ENCODE measurements at regions not wholly inside any gene's neighbourhood (a gene's known extent, or its start where the extent isn't known, plus 50 kb on each side); places are given as distances from the start of the nearest gene placed in this dataset.

DNA sequence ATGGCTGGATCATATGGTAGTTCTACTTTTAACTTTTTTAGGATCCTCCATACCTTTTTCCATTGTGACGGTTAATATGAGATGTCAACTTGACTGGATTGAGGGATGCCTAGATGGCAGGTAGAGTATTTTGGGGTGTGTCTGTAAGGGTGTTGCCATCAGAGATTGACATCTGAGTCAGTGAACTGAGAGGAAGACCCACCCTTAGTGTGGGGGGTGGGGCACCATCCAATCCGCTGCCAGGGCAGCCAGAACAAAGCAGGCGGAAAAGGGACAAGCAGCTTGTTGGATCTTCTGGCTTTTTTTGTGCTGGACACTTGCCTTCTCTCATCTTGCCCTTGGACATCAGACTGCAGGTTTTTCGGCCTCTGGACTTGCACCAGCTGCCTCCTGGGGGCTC, 168.5 kb upstream of the CXCL13 start:
- ATAC-seq (no peak), DNase-seq (no peak)
- TF ChIP-seq, protein P1, sequence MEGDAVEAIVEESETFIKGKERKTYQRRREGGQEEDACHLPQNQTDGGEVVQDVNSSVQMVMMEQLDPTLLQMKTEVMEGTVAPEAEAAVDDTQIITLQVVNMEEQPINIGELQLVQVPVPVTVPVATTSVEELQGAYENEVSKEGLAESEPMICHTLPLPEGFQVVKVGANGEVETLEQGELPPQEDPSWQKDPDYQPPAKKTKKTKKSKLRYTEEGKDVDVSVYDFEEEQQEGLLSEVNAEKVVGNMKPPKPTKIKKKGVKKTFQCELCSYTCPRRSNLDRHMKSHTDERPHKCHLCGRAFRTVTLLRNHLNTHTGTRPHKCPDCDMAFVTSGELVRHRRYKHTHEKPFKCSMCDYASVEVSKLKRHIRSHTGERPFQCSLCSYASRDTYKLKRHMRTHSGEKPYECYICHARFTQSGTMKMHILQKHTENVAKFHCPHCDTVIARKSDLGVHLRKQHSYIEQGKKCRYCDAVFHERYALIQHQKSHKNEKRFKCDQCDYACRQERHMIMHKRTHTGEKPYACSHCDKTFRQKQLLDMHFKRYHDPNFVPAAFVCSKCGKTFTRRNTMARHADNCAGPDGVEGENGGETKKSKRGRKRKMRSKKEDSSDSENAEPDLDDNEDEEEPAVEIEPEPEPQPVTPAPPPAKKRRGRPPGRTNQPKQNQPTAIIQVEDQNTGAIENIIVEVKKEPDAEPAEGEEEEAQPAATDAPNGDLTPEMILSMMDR (IDR thresholded peaks at IDR 0.05): no peak
- no peak for TF ChIP-seq POLR2A (IDR thresholded peaks at IDR 0.05)
- Histone ChIP-seq H3K27ac (no peak overlapping the region), H3K27me3 (no peaks in the 10 kb centered on the region), H3K4me1 (peaks cover 0 to 27% (median 13%) of the 10 kb centered on the region in 4 donors), H3K9me3 (no peaks in the 10 kb centered on the region), H3K4me3 (no peak overlapping the region), H3K36me3 (no peaks in the 10 kb centered on the region)
- WGBS (ENCODE audit: insufficient coverage, low coverage, low lambda C conversion rate, missing lambda C conversion rate): 100% methylated on average over 2 of the region's 4 CpGs
- intact Hi-C loops (cut with DNase I): loop anchor here in 1 of 2 donors (10.0 kb wide), 1 partner anchor 52 kb away; no protein-coding TSS in a partner anchor

DNA sequence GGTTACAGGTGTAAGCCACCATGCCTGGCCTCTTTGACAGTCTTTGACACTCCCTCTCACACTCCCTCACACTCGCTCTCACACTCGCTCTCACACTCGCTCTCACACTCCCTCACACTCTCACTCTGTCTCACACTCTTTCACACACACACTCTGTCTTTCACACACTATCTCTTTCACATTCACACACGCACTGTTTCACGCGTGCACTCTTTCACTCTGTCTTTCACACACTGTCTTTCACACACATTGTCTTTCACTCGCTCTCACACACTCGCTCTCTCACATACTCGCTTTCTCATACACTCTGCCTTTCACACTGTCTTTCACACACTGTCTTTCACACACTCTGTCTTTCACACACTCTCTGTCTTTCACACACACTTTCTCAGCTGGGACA, 167.1 kb upstream of the CXCL13 start:
- ATAC-seq (no peak), DNase-seq (no peak)
- intact Hi-C loops (cut with DNase I): loop anchor here in 1 of 2 donors (10.0 kb wide), 1 partner anchor 54 kb away; no protein-coding TSS in a partner anchor
- no peaks in the 10 kb centered on the region for H3K27me3 ChIP-seq
- H3K36me3 ChIP-seq: no peaks in the 10 kb centered on the region
- TF ChIP-seq, protein P1 (IDR thresholded peaks at IDR 0.05): no peak
- no peak for TF ChIP-seq POLR2A (IDR thresholded peaks at IDR 0.05)
- no peak overlapping the region for H3K27ac ChIP-seq
- peaks cover 0 to 18% (median 8%) of the 10 kb centered on the region in 4 donors for H3K4me1 ChIP-seq
- H3K9me3 ChIP-seq: no peaks in the 10 kb centered on the region
- no peak overlapping the region for H3K4me3 ChIP-seq
- 91% methylated on average over 9 of the region's 9 CpGs for WGBS (ENCODE audit: insufficient coverage, low coverage, low lambda C conversion rate, missing lambda C conversion rate)

DNA sequence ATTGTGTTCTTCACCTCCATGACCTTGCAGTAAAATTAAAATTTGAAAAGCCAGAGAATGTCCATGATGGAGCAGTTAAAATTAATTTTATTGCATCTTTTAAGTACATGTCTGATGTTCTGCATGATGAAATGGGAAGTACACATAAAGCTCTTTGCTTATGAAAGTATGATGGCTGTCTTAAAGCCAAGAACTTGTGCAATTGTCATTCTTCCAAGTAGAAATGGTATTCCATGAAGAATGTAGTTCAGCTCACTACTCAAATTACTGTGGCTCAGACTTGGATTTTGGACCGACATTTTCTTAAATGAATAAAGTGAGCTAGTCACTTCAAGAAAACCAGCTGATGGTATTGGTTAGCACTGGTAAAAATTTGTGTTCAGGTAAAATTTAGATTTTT, 161.7 kb upstream of the CXCL13 start:
- DNase-seq: no peak
- TF ChIP-seq, protein P1 (IDR thresholded peaks at IDR 0.05): no peak
- TF ChIP-seq POLR2A (IDR thresholded peaks at IDR 0.05): no peak
- Histone ChIP-seq H3K9me3 (no peaks in the 10 kb centered on the region), H3K4me3 (no peak overlapping the region), H3K36me3 (no peaks in the 10 kb centered on the region), H3K27me3 (no peaks in the 10 kb centered on the region), H3K4me1 (no peaks in the 10 kb centered on the region), H3K27ac (no peak overlapping the region)
- 55% methylated on average over 1 of the region's 1 CpG for WGBS (ENCODE audit: insufficient coverage, low coverage, low lambda C conversion rate, missing lambda C conversion rate)
- no peak for ATAC-seq
- intact Hi-C loops (cut with DNase I): no loop called here

DNA sequence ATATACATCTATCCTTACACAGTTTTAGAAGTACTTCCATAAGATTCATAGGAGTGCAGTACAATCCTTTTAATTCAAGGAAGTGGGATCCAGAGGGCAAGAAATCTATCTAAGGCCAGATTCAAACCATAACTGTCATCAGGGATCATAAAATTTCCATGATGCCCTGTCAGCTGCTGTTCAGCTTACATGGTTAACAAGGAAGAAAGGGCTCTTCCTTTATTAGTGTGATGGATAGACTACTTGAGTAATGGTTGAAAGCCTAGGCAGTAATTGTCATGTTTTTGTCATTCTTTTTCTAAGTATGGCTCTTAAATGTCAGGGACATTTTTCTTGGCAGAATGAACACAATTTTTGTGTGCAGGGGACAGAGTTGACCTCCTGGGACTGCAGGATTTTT, 159.8 kb upstream of the CXCL13 start:
- Histone ChIP-seq H3K9me3 (no peaks in the 10 kb centered on the region), H3K4me3 (no peak overlapping the region), H3K4me1 (no peaks in the 10 kb centered on the region), H3K27me3 (no peaks in the 10 kb centered on the region), H3K27ac (no peak overlapping the region), H3K36me3 (no peaks in the 10 kb centered on the region)
- DNase-seq (no peak), ATAC-seq (no peak)
- TF ChIP-seq, protein P1 (IDR thresholded peaks at IDR 0.05): no peak
- no peak for TF ChIP-seq POLR2A (IDR thresholded peaks at IDR 0.05)
- intact Hi-C loops (cut with DNase I): no loop called here

DNA sequence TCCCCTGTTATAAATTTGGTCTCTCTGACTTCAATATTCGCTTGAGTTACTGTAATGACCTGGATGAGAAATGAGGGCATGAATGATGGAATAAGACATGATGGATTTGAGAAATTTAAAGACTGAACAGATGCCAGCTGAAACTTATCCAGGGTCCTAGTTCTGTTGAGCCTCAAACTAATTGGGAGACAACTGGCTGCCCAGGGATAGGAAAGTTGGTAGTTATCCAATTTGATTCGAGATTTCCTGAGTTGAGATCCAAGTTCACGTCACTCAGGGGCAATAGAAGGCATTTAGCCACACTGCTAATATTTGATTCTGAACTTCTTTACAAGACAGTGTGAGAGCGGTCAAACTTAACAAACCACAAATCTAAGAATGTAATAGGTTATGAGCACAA, 159.0 kb upstream of the CXCL13 start:
- TF ChIP-seq, protein P1 (IDR thresholded peaks at IDR 0.05): no peak
- no peak for TF ChIP-seq POLR2A (IDR thresholded peaks at IDR 0.05)
- ATAC-seq (peak in 1 of 4 donors; percentile 43), DNase-seq (no peak)
- H3K9me3 ChIP-seq: no peaks in the 10 kb centered on the region
- no peaks in the 10 kb centered on the region for H3K4me1 ChIP-seq
- no peaks in the 10 kb centered on the region for H3K36me3 ChIP-seq
- H3K27me3 ChIP-seq: no peaks in the 10 kb centered on the region
- intact Hi-C loops (cut with DNase I): no loop called here
- no peak overlapping the region for H3K27ac ChIP-seq
- WGBS (ENCODE audit: insufficient coverage, low coverage, low lambda C conversion rate, missing lambda C conversion rate): 35% methylated on average over 3 of the region's 4 CpGs
- no peak overlapping the region for H3K4me3 ChIP-seq
